HG03097 (cell line): ENCODE measurements at regions not wholly inside any gene's neighbourhood (a gene's known extent, or its start where the extent isn't known, plus 50 kb on each side); places are given as distances from the start of the nearest gene placed in this dataset.
"Not testable (repeated sequence)": the region's sequence is repeated elsewhere in the genome, so short reads cannot be mapped to it uniquely, and the experiment has no call there.

Experiments used
- ATAC-seq: cut with Tn5 transposase; IDR thresholded peaks from one replicate; pipeline ENCODE4 v1.9.1; 2021; ENCODE audit not compliant: unreplicated experiment, low FRiP score

- not testable (repeated sequence) for ATAC-seq
Measured at GRCh38 chr2:20112361-20112760, 60.9 kb upstream of the LAPTM4A start.

- ATAC-seq: no peak
Measured at GRCh38 chr2:20111311-20112131, 60.1 kb upstream of the LAPTM4A start.

GRCh38 chr2:20110876-20111275 lies 59.4 kb upstream of the LAPTM4A start:
- no peak for ATAC-seq

GRCh38 chr2:20110383-20110782 lies 59.0 kb upstream of the LAPTM4A start:
- no peak for ATAC-seq

GRCh38 chr2:20108655-20109396 lies 57.4 kb upstream of the LAPTM4A start:
- ATAC-seq: no peak

- no peak for ATAC-seq
Measured at GRCh38 chr2:20107776-20108175, 56.3 kb upstream of the LAPTM4A start.

- no peak for ATAC-seq
Measured at GRCh38 chr2:20107352-20107751, 55.9 kb upstream of the LAPTM4A start.

- no peak for ATAC-seq
Measured at GRCh38 chr2:20106746-20107145, 55.3 kb upstream of the LAPTM4A start.

- no peak for ATAC-seq
Measured at GRCh38 chr2:20104900-20105545, 53.6 kb upstream of the LAPTM4A start.

GRCh38 chr2:20103530-20103929 lies 52.1 kb upstream of the LAPTM4A start:
- ATAC-seq: no peak
